Psoas muscle (tissue), 7 donors: ENCODE measurements at regions not wholly inside any gene's neighbourhood (a gene's known extent, or its start where the extent isn't known, plus 50 kb on each side); places are given as distances from the start of the nearest gene placed in this dataset.

Source experiments
- ATAC-seq, 4 donors: fragments of 200-7000 bp; cut with Tn5 transposase; one replicate each; pipeline ENCODE4 v1.9.1; 2020; ENCODE audit warnings: moderate library complexity in 3 of 4, mild to moderate bottlenecking in 2 of 4
- DNase-seq, 2 donors: peaks; one replicate each; pipeline ENCODE4 v3.0.0-alpha.2; 2020
- H3K27ac ChIP-seq: fragments of 200-600 bp; one replicate; pipeline ENCODE4 v1.8.0; 2022
- H3K27me3 ChIP-seq, 3 donors: fragments of 200-600 bp in 1 of 3; one replicate each; pipeline versions ENCODE4 v1.6.1 to v1.8.0; 2013 to 2022; ENCODE audit warnings: low read length in 2 of 3, mild to moderate bottlenecking in 2 of 3, moderate library complexity in 1 of 3; ENCODE audit not compliant: insufficient read depth in 3 of 3
- H3K36me3 ChIP-seq, 2 donors: fragments of 200-600 bp in 1 of 2; one replicate each; pipeline versions ENCODE4 v1.6.1 to v1.8.0; 2013 to 2022; ENCODE audit warnings: low read depth in 1 of 2, mild to moderate bottlenecking in 1 of 2, moderate library complexity in 1 of 2; ENCODE audit not compliant: insufficient read depth in 1 of 2
- H3K4me1 ChIP-seq: fragments of 200-600 bp; one replicate; pipeline ENCODE4 v1.8.0; 2022
- H3K4me3 ChIP-seq: fragments of 200-600 bp; one replicate; pipeline ENCODE4 v1.8.0; 2022; ENCODE audit warnings: mild to moderate bottlenecking
- H3K9me3 ChIP-seq: fragments of 200-600 bp; one replicate; pipeline ENCODE4 v1.8.0; 2022
- CTCF ChIP-seq: fragments of 200-600 bp; IDR thresholded peaks from one replicate; pipeline ENCODE4 v1.8.0; 2022; ENCODE audit warnings: antibody characterized with exemption
- WGBS, 3 donors: extraction: QIAGEN DNeasy Blood & Tissue Kit; methylation state at CpG; one replicate each; pipeline versions ENCODE4 v1.1.6 to v1.1.7; 2013; 5-methylcytosine and 5-hydroxymethylcytosine counted together
- intact Hi-C, 2 donors: fragments of 100-400 bp; cut with DNase I; formaldehyde crosslinking; loops; one replicate each; pipeline versions ENCODE4 v1.11.0 to v1.14.2; 2022
- donor health status: healthy with polysubstance abuse.
- donor health status: DM: no; HTN: no; CAD: no; lungs with moderate emphysema.
- donor health status: Bipolar disorder and iron deficiency.
- donor health status: healthy.
- donor health status: DM: yes; HTN: yes; CAD: no.
- donor health status: DM: no; HTN: no; CAD: no.
- donor health status: DM: yes; HTN: yes; CAD: no.

- H3K27ac ChIP-seq = no peak overlapping the region
- intact Hi-C loops = no loop called here
- H3K27me3 ChIP-seq = peaks cover 0 to 2% (median 0%) of the 10 kb centered on the region in 3 donors
- ATAC-seq (no peak), DNase-seq (no peak)
- no peak for TF ChIP-seq CTCF
- H3K9me3 ChIP-seq = no peaks in the 10 kb centered on the region
- H3K36me3 ChIP-seq = no peaks in the 10 kb centered on the region
- no peaks in the 10 kb centered on the region for H3K4me1 ChIP-seq
- H3K4me3 ChIP-seq = no peak overlapping the region
Observed at GRCh38 chr5:57938174-57938557, 455.6 kb upstream of the ACTBL2 start.

GRCh38 chr5:57937501-57938173, 455.0 kb upstream of the ACTBL2 start:
- no peak for TF ChIP-seq CTCF
- DNase-seq = no peak
- Histone ChIP-seq H3K27ac (no peak overlapping the region), H3K4me3 (no peak overlapping the region), H3K27me3 (peaks cover 0 to 2% (median 0%) of the 10 kb centered on the region in 3 donors), H3K4me1 (no peaks in the 10 kb centered on the region), H3K9me3 (no peaks in the 10 kb centered on the region), H3K36me3 (no peaks in the 10 kb centered on the region)
- no peak for ATAC-seq
- WGBS, 3 donors = 83 to 92% (median 85%) methylated on average over 4 of the region's 4 CpGs
- intact Hi-C loops = no loop called here

- ATAC-seq = no peak
- intact Hi-C loops = no loop called here
Observed at GRCh38 chr5:57937025-57937424, 454.4 kb upstream of the ACTBL2 start.

DNA sequence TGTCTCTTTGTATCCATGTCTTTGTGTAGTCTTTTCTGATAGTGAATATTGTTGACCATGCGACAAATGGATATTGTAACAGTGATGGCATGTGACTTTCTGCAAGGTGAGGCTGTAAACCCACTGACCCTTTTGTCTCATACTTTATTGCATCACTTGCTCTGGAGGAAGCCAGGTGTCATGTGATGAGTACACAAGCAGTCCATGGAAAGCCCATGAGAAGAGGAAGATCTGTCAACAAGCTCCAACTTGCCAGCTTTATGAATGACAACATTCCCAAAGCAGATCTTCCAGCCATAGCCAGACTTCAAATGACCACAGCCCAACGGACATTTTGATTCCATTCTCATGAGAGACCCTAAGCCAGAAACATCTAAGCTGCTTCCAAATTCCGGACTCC, 450.1 kb upstream of the ACTBL2 start:
- Histone ChIP-seq H3K9me3 (no peaks in the 10 kb centered on the region), H3K27me3 (no peaks in the 10 kb centered on the region), H3K4me3 (no peak overlapping the region), H3K36me3 (no peaks in the 10 kb centered on the region), H3K27ac (no peak overlapping the region), H3K4me1 (no peaks in the 10 kb centered on the region)
- no peak for ATAC-seq
- 42 to 62% (median 50%) methylated on average over 3 of the region's 3 CpGs for WGBS, 3 donors
- intact Hi-C loops = no loop called here
- TF ChIP-seq CTCF = no peak
- no peak for DNase-seq

More at GRCh38 chr5:57937025-57937424, 454.4 kb upstream of the ACTBL2 start:
- TF ChIP-seq CTCF = no peak
- 69 to 75% (median 69%) methylated on average over 3 of the region's 3 CpGs for WGBS, 3 donors
- H3K4me1 ChIP-seq = no peaks in the 10 kb centered on the region
- peaks cover 0 to 2% (median 0%) of the 10 kb centered on the region in 3 donors for H3K27me3 ChIP-seq
- no peaks in the 10 kb centered on the region for H3K36me3 ChIP-seq
- DNase-seq = no peak
- H3K27ac ChIP-seq = no peak overlapping the region
- no peak overlapping the region for H3K4me3 ChIP-seq
- H3K9me3 ChIP-seq = no peaks in the 10 kb centered on the region

DNA sequence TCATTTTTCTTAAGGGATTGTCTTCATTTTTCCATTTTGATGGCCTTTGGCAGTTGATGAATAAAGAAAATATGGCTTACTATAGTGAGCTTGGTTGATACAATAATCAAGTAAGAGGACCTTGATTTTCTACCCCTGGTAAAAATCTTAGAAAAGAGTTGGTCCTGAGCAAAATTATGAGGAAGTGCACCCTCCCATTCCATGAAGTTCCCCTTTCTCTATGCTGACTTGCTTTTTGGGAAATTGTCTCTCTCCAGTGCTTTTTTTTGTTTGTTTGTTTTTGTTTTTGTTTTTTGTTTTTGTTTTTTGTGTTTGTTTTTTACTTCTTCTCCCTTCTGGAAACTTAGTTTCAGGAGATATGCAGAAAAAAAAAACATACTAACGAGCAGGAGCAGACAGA, 449.2 kb upstream of the ACTBL2 start:
- intact Hi-C loops = no loop called here
- Histone ChIP-seq H3K4me1 (no peaks in the 10 kb centered on the region), H3K36me3 (no peaks in the 10 kb centered on the region), H3K9me3 (no peaks in the 10 kb centered on the region), H3K4me3 (no peak overlapping the region), H3K27ac (no peak overlapping the region), H3K27me3 (no peaks in the 10 kb centered on the region)
- ATAC-seq = no peak
- DNase-seq = no peak
- TF ChIP-seq CTCF = no peak
- WGBS, 3 donors = 76 to 86% (median 78%) methylated on average over 1 of the region's 1 CpG
